ENCODE measurements at regions not wholly inside any gene's neighbourhood (a gene's known extent, or its start where the extent isn't known, plus 50 kb on each side); places are given as distances from the start of the nearest gene placed in this dataset.
A peak's percentile ranks its signal among the peaks of the same experiment; 100 is the strongest.
"Not testable (repeated sequence)": the region's sequence is repeated elsewhere in the genome, so short reads cannot be mapped to it uniquely, and the experiment has no call there.

DNA sequence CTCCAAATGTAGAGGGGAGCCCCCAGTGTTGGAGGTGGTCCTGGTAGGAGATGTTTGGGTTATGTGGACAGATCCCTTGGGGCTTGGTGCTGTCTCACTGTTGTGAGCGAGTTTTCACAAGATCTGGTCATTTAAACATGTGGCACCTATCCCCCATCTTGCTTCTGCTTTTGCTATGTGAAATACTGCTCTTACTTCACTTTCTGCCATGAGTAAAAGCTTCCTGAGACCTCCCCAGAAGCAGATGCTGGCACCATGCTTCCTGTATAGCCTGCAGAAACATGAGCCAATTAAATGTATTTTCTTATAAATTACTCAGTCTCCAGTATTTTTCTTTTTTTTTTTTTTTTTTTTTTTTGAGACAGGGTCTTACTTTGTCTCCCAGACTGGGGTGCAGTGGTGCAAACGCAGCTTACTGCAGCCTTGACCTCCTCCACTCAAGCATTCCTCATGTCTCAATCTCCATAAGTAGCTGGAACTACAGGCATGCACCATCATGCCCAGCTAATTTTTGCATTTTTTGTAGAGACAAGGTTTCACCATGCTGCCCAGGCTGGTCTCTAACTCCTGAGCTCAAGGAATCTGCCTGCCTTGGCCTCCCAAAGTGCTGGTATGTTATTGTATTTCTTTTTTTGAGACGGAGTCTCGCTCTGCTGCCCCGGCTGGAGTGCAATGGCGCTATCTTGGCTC is 177.1 kb downstream of the ALDH8A1 start:
- H3K27me3 ChIP-seq: no peaks in the 10 kb centered on the region
- no peak overlapping the region for H3K4me3 ChIP-seq
- no peaks in the 10 kb centered on the region for H3K9me3 ChIP-seq
- H3K4me1 ChIP-seq: no peaks in the 10 kb centered on the region
- no peak for DNase-seq
- no peak overlapping the region for H3K27ac ChIP-seq
- no peaks in the 10 kb centered on the region for H3K36me3 ChIP-seq
- TF ChIP-seq POLR2A (IDR thresholded peaks at IDR 0.05): no peak
- TF ChIP-seq, protein P1, sequence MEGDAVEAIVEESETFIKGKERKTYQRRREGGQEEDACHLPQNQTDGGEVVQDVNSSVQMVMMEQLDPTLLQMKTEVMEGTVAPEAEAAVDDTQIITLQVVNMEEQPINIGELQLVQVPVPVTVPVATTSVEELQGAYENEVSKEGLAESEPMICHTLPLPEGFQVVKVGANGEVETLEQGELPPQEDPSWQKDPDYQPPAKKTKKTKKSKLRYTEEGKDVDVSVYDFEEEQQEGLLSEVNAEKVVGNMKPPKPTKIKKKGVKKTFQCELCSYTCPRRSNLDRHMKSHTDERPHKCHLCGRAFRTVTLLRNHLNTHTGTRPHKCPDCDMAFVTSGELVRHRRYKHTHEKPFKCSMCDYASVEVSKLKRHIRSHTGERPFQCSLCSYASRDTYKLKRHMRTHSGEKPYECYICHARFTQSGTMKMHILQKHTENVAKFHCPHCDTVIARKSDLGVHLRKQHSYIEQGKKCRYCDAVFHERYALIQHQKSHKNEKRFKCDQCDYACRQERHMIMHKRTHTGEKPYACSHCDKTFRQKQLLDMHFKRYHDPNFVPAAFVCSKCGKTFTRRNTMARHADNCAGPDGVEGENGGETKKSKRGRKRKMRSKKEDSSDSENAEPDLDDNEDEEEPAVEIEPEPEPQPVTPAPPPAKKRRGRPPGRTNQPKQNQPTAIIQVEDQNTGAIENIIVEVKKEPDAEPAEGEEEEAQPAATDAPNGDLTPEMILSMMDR (IDR thresholded peaks at IDR 0.05): no peak

- no peaks in the 10 kb centered on the region for H3K36me3 ChIP-seq
- H3K4me1 ChIP-seq: peaks cover 0 to 7% (median 0%) of the 10 kb centered on the region in 4 donors
- no peak for DNase-seq
- TF ChIP-seq, protein P1 (IDR thresholded peaks at IDR 0.05): no peak
- TF ChIP-seq POLR2A (IDR thresholded peaks at IDR 0.05): no peak
- H3K9me3 ChIP-seq: no peaks in the 10 kb centered on the region
- H3K27ac ChIP-seq: no peak overlapping the region
- no peak overlapping the region for H3K4me3 ChIP-seq
- no peaks in the 10 kb centered on the region for H3K27me3 ChIP-seq
These were observed 181.0 kb downstream of the ALDH8A1 start for GRCh38 chr6:134768931-134769330.

- DNase-seq: no peak
- TF ChIP-seq, protein P1 (IDR thresholded peaks at IDR 0.05): no peak
- no peak for TF ChIP-seq POLR2A (IDR thresholded peaks at IDR 0.05)
These were observed 183.4 kb downstream of the ALDH8A1 start for GRCh38 chr6:134766497-134766896.

GRCh38 chr6:134764741-134765140 is 185.2 kb downstream of the ALDH8A1 start:
- no peaks in the 10 kb centered on the region for H3K27me3 ChIP-seq
- H3K4me3 ChIP-seq: no peak overlapping the region
- H3K27ac ChIP-seq: peak overlapping the region in 1 of 4 donors; percentile 59
- TF ChIP-seq POLR2A (IDR thresholded peaks at IDR 0.05): no peak
- TF ChIP-seq, protein P1 (IDR thresholded peaks at IDR 0.05): no peak
- no peaks in the 10 kb centered on the region for H3K9me3 ChIP-seq
- peaks cover 0 to 7% (median 0%) of the 10 kb centered on the region in 4 donors for H3K4me1 ChIP-seq
- H3K36me3 ChIP-seq: no peaks in the 10 kb centered on the region
- DNase-seq: no peak

More at GRCh38 chr6:134766497-134766896, 183.4 kb downstream of the ALDH8A1 start:
- Histone ChIP-seq H3K36me3 (no peaks in the 10 kb centered on the region), H3K4me3 (no peak overlapping the region), H3K27me3 (no peaks in the 10 kb centered on the region), H3K4me1 (peaks cover 0 to 7% (median 0%) of the 10 kb centered on the region in 4 donors), H3K9me3 (no peaks in the 10 kb centered on the region), H3K27ac (no peak overlapping the region)

GRCh38 chr6:134763575-134763974 is 186.3 kb downstream of the ALDH8A1 start:
- H3K9me3 ChIP-seq: not testable (repeated sequence)

GRCh38 chr6:134758621-134759020 is 191.3 kb downstream of the ALDH8A1 start:
- Histone ChIP-seq H3K9me3 (no peaks in the 10 kb centered on the region), H3K4me3 (no peak overlapping the region), H3K27me3 (no peaks in the 10 kb centered on the region), H3K36me3 (no peaks in the 10 kb centered on the region), H3K27ac (peak overlapping the region in 2 of 4 donors; percentile 60 to 75), H3K4me1 (peaks cover 0 to 6% (median 0%) of the 10 kb centered on the region in 4 donors)
- TF ChIP-seq, protein P1 (IDR thresholded peaks at IDR 0.05): no peak
- TF ChIP-seq POLR2A (IDR thresholded peaks at IDR 0.05): no peak
- DNase-seq: peak in 2 of 3 donors; percentile 69 to 70

More at GRCh38 chr6:134763575-134763974, 186.3 kb downstream of the ALDH8A1 start:
- H3K27me3 ChIP-seq, H3K36me3 ChIP-seq, H3K4me1 ChIP-seq, DNase-seq, H3K27ac ChIP-seq, H3K4me3 ChIP-seq: not testable (repeated sequence)

All from Peyer's patch (tissue), 4 donors.